HG02970 (cell line): ENCODE measurements at regions not wholly inside any gene's neighbourhood (a gene's known extent, or its start where the extent isn't known, plus 50 kb on each side); places are given as distances from the start of the nearest gene placed in this dataset.
"Not testable (repeated sequence)": the region's sequence is repeated elsewhere in the genome, so short reads cannot be mapped to it uniquely, and the experiment has no call there.

Experiments used
- ATAC-seq: cut with Tn5 transposase; IDR thresholded peaks from one replicate; pipeline ENCODE4 v1.9.1; 2021; ENCODE audit warnings: mild to moderate bottlenecking, moderate library complexity, moderate number of reproducible peaks; ENCODE audit not compliant: unreplicated experiment, low FRiP score

DNA sequence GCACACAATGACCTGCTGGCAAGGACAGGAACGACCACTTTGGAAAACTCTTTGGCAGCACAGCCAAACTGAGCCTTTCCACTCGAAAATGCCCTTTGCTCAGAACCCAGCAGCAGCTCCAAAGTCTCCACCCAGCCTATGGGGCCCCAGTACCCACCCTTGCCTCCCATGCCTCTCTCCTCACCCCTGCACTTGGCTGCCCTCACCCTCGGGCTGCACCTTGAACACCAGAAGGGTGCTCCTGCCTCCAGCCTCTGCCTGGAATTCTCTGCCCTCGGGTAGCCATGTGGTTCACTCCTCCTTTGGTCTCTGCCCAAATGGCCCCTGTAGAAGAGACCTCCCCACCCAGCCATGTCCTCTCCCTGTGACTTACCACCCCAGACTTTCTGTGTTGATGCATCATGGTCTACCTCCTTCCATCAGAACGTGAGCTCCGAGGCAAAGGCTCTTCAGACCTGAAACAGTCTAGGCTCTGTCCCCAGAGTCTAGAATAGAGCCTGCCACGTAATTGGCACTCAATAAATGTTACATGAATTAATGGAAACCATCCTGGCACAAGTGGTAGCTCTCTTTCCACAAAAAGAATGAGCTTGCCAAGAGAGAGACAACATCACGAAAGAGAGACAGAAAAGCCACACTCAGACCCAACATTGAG is 68.5 kb upstream of the METTL9 start:
- not testable (repeated sequence) for ATAC-seq

DNA sequence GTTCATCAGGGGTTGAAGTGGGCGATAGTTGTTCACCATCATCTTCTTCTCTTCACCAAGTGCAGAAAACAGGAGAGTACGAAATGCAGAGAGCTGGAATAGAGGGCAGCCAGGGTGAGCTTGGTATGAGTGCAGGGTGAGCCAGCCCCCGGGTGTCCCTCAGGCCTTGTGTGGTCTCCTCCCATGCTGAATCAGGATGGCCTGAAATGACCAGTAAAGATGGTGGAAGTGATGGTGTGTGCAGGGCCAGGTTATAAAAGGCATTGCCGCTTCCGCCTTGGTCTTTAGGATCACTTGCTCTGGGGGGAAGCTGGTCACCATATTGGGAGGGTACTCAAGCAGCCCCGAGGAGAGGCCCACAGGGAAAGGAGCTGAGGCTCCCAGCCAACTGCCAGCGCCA is 66.4 kb upstream of the METTL9 start:
- ATAC-seq = not testable (repeated sequence)

DNA sequence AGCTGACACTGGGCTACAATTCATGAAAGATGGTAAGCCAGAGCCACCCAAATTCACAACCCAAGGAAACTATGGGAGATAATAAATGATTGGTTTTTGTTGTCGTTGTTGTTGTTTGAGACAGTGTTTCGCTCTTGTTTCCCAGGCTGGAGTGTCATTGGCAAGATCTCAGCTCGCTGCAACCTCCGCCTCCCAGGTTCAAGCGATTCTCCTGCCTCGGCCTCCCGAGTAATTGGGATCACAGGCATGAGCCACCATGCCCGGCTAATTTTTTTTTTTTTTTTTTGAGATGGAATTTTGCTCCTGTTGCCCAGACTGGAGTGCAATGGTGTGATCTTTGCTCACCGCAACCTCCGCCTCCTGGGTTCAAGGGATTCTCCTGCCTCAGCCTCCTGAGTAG is 65.9 kb upstream of the METTL9 start:
- ATAC-seq = not testable (repeated sequence)

DNA sequence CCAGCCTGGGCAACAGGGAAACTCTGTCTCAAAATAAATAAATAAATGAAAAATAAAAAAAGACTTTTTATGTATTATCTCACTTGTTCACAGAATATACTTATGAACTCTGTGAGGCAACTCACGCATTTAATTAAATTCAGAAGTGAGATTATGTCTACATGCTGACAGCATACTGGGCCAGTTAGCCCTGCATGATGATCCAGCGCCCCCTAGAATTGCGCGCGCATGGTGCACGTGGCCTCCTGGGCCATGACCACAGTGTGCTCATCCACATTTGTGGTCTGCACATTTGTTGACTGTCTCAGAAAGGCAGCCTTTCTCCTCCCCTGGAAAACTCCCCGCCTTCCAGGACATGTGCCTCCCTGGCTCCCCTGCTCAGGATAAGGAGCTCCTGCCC is 64.8 kb upstream of the METTL9 start:
- ATAC-seq = not testable (repeated sequence)

DNA sequence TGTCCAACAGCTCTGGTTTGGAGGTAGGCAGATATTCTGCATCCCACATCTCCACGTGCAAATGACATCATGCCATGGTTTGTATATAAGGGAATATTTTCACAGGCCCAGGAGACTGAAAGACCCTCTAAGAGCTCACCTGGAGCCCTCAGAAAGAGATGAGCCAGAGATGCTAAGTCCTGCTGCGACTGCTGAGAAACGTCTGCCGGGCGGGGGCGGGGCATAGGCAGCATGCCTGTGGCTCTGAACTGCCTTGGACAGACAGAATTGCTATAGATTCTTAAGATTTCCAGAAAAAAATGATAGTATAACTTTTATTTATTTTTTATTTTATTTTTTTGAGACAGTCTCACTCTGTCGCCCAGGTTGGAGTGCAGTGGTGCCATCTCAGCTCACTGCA is 64.2 kb upstream of the METTL9 start:
- not testable (repeated sequence) for ATAC-seq

DNA sequence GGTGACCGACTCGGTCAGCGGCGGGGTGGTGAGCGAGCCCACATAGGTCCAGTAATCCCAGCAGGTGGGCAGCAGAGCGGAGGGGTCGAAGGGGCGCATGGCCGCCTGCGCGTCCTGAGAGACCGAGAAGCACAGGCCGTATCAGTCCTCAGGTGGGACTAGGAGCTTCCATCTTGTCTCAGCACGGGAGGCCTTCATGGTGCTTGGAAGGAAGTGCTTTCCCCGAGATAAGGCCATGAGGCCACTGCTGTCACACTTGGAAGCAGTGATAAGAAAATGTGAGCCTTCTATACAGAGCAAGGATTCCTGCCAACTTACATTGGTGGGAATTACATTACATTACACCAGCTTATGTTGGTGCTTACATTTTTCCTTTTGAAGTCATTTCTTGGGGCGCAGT is 62.6 kb upstream of the METTL9 start:
- not testable (repeated sequence) for ATAC-seq

DNA sequence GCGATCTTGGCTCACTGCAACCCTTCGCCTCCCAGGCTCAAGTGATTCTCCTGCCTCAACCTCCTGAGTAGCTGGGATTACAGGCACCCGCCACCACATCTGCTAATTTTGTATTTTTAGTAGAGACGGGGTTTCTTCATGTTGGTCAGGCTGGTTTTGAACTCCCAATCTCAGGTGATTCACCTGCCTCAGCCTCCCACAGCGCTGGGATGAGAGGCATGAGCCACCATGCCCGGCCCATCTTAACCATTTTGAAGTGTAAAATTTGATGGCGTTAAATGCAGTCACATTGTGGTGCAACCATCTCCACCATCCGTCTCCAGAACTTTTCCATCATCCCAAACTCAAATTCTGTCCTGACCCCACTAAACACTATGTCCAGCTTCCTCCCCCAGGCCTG is 61.8 kb upstream of the METTL9 start:
- ATAC-seq = not testable (repeated sequence)

DNA sequence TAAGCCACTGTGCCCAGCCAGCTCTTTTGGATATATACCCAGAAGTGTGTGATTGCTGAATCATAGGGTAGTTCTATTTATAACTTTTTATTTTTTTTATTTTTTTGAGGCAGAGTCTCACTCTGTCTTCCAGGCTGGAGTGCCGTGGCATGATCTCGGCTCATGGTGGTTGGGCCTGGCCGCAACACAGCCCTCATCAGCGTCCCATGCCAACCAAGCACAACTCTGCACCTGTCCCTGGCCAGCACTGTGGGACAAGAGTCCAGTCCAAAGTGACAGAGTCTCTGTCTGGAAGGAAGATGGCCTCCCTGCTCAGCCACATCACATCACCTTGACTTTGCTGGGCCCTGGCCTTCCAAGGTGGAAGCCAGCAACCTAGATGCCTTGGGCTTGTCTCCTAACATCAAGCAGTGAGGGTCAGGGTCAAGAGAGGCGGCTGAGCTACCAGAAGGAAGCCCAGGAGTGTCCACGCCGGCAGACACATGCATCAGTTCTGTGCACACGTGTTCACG is 60.2 kb upstream of the METTL9 start:
- not testable (repeated sequence) for ATAC-seq

DNA sequence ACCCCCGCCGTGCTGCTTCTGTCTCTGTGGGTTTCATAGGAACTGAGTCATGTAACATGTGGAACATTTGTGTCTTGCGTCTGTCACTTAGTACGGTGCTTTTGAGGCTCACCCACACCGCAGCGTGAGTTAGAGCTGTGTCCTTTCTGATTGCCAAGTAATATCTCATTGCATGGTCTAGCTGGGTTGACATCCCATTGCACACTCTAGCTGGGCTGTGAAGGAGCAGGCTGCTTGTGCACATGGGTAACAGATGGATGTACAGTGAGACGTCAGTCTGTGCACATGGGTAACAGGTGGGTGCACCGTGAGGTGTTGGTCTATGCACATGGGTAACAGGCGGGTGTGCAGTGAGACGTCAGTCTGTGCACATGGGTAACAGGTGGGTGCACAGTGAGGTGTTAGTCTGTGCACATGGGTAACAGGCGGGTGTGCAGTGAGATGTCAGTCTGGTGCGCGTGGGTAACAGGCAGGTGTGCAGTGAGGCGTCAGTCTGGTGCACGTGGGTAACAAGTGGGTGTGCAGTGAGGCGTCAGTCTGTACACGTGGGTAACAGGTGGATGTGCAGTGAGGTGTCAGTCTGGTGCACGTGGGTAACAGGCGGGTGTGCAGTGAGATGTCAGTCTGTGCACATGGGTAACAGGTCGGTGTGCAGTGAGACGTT is 58.5 kb upstream of the METTL9 start:
- ATAC-seq = not testable (repeated sequence)

DNA sequence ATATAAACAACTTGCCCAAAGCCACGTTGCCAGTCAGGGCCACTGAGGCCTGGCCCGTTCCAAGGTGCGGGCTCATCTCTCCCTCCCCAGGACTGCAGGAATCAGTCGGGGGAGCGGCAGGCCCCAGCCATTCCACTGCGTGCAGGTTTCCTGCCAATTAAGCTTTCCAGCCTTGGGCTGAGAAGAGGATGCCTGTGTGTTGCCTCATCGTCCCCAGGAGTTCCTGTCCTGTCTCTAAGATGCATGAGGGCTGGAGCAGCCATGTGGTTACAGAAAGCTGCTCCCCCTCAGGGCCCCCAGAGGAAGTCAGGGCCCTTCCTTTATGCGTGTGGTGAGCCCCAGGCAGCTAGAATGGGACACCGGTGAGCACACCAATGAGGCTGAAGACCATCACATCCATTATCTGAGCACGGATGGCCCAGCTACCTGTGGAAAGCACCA is 57.7 kb upstream of the METTL9 start:
- ATAC-seq = not testable (repeated sequence)

DNA sequence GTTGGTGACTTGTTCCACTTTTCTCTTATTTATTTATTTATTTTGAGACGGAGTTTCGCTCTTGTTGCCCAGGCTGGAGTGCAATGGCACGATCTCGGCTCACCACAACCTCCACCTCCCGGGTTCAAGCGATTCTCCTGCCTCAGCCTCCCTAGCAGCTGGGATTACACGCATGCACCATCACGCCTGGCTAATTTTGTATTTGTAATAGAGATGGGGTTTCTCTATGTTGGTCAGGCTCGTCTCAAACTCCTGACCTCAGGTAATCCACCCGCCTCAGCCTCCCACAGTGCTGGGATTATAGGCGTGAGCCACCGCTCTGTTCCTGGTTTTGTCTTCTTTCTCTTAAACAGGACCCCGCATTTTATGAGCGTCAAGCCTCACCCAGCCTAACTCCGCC is 57.3 kb upstream of the METTL9 start:
- ATAC-seq = not testable (repeated sequence)

DNA sequence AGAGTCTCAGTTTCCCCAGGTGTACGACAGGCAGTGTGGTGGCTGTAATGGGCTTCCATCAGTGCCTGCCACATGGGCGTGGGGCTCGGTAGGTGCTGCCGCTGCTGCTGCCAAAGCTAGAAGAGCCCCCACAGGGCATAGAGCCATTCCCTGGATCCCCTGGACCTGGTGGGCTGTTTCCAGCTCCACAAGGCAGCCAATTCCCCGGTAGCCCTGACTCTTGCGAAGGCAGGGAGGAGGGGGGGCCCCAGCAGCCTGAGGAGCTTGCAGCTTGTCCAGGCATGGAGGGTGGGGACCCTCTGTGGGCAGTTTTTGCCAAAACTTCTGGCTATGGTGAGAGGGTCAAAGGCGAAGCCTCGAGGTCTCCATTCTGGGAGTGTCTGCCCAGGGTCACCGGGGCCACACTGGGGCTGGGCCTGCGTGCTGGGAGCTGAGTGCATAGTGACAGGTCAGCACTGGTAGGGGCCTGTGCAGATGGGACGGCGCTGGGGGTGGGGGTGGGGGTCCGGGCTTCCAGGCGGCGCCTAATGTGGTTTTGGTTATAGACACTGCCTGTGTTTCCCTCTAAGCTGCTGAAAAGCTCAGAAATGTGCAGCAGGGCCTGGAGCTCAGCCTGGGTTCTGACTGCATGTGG is 56.8 kb upstream of the METTL9 start:
- not testable (repeated sequence) for ATAC-seq

DNA sequence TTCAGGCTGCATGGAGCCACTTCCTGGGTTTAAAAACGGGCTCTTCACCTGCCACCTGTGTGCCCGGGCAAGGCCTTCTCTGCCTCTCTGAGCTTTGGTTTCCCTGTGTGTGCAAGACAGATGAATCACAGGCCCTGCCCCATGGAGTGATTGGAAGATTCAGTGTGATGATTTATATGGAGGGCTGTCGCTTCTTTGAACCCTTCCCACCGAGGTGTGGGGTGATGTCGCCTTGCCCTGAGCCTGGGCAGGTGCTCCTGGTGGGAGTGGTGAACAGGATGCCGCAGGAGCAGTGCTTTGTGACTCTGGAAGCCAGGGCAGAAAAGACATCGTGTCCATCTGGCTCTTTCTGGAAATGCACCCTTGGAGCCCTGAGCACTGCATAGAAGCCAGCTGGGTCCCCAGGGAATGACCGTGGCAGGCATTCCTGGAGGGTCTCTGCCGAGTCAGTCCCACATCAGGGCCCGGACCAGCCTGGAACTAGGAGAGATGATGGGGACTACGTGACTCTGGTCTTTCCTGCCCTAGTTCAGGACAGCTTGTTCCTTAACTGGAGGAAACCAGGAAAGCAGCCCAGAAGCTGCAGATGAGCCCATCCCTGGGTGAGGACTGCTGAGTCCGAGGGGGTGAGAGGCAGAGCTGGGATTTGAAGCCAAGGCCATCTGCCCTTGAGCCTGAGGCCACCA is 56.1 kb upstream of the METTL9 start:
- ATAC-seq = not testable (repeated sequence)

DNA sequence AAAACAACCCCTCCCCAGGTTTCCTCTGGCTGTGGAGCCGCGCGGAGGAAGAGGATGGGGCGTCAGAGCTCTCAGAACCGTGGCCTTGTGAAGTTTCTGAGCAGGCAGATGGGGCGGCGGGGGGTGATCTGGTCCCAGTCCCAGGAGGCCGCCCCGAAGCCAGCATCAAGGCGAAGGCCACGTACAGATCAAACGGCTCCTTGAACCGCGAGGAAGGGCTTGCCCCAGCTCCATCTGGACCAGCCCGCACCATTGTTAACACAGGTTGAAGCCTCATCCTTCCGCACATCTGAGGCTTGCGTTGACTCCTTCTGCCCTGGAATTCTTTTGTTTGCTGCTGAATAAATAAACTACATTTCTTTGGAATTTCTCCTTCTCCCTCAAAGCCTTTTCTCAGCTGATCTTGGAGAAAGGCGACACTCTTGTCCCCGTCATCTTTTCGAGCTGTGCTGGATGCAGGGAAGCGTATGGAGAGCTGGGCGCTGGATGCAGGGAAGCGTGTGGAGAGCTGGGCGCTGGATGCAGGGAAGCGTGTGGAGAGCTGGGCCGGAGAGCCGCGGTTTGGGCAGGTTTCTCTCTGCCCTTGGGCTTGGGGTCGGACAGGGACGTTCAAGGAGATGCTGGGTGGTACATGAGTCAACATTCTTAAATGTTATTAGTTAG is 53.6 kb upstream of the METTL9 start:
- not testable (repeated sequence) for ATAC-seq

DNA sequence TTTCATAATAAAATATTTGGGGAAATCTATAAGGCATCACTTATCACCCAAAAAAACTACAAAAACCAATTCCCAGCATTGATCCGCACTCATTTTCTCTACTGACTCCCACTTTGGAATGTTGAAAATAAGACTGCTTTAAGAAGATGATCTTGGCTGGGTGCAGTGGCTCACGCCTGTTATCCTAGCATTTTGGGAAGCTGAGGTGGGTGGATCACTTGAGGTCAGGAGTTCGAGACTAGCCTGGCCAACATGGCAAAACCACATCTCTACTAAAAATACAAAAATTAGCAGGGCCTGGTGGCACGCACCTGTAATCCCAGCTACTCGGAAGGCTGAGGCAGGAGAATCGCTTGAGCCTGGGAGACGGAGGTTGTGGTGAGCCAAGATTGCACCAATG is 50.0 kb upstream of the METTL9 start:
- ATAC-seq = not testable (repeated sequence)
